H4 (cell line): ENCODE measurements at regions not wholly inside any gene's neighbourhood (a gene's known extent, or its start where the extent isn't known, plus 50 kb on each side); places are given as distances from the start of the nearest gene placed in this dataset.
"Not testable (repeated sequence)": the region's sequence is repeated elsewhere in the genome, so short reads cannot be mapped to it uniquely, and the experiment has no call there.

ENCODE experiments used
- DNase-seq: peaks from one replicate; pipeline ENCODE4 v3.0.0-alpha.2; 2015; ENCODE audit warnings: low spot score

DNA sequence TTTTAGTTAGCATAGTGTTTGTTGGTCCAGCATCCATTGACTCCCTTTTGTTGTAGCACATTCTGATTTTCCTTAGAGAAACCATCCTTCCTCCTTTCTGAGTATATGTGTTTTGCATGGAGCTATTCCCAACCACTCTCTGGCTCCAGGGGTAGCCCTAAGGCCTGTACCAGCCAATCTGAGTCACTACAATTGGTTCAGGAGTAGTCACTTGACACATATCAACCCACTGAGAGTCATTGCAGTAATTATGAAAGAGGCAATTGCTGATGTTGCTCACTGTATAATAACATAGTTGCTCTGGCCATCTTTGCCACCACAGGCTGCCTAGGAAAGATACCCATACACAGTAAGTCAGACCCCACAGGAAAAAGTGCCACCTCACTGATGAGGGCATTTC, 71.2 kb upstream of the GRID2 start:
- no peak for DNase-seq

DNA sequence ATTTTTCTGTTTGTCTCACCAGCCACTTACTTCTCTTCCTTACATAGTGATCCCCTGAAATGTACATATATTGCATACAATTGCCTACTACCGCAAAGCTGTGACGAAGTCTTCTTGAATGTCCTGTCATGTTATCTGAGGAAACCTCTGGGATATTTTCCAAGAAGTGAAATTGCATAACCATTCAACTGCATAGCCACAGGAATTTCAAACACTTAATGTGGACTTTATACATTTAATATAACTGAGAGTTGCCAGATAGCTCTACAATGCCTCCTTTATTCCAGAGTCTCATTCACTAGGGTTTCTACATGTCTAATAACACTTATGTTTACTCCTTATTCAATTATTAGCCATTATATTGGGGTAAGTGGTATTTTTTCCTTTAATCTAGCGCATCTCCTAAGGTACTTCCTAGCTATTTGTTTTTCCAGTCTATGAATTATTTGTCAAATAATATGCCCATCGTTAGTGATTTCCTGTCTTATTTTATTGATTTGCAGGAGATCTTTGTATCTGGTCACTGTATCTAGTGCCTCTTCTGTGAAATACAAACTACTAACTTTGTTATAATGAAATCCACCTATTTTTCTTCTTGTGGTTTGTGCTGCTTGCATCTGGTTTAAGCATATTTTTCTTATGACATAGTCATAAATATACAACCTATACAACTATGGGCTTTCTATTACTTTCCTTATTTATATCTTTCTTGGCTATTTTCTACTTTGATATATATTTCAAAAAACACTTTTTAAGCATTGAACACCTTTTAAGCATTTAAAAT, 69.2 kb upstream of the GRID2 start:
- peak; percentile 93 for DNase-seq

DNA sequence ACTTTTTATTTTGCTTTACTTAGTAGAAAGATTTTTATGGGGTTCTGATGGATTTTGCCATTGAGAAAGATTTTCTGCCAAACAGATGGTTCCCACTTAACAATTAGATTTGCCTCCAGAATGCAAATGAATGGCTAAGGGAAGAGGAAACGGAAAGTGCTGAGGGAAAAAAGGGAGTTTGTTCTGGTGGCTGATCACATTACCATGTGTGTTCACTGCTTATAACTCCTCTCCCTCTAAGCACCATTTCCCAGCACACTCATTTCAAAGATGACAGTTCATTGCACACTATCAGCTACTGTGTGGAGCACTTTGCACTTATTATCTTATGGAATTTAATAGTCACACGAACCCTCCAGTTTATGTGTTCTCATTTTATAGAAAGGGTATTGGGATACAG, 68.0 kb upstream of the GRID2 start:
- peak; percentile 14 for DNase-seq

DNA sequence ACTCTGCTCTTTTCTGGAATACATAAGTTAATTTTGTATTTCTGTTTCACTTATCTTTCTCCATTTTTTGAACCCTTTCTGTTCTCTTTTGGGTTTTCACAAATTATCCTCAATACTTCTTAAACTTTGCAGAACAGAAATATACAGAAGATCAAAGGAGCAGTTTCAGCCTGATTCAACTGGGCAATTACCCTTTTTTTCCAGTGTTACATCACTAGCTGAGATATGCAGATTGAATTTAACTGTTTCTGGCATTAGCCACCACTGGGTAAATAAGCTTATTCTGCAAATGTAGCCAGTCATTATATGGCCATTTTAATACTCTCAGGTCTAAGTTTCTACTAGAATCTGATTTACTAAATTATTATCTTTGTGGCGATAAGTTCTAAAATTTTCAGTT, 66.9 kb upstream of the GRID2 start:
- peak; percentile 43 for DNase-seq

DNA sequence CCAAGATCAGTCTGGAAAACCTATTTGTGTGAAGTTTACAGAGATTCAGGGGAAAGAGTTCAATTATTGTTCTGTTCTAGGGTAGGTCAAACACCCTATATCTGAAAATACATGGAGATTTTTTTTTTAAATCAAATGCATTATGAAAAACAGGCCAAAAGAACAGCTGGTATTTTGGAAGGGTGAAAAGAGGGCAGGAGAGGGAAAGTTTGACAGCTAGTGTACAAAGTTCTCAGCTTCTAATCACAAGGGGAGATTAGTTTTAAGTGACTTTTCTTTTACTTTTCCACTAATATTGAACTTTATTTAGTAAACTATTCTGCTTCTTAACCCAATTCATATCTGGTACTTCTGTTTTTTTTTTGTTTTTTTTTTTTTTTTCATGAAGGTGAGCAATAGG, 66.2 kb upstream of the GRID2 start:
- DNase-seq = no peak

DNA sequence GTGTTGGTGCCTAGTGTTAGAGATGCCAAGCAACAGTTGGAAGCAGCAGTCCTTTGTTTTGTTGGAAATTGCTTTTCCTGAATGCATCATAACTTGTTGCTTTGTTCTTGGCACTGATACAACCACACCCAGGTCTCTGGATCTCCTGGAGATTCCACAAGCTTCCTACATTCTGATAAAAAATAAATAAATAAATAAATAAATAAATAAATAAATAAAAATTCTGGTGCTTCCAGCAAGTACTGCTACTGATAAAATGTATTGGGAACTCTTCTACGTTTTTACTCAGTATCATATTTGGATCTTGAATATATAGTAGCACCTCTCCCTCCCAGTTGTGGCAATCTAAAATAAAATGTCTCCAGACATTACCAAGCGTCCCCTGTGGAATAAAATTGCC, 62.7 kb upstream of the GRID2 start:
- DNase-seq = no peak

DNA sequence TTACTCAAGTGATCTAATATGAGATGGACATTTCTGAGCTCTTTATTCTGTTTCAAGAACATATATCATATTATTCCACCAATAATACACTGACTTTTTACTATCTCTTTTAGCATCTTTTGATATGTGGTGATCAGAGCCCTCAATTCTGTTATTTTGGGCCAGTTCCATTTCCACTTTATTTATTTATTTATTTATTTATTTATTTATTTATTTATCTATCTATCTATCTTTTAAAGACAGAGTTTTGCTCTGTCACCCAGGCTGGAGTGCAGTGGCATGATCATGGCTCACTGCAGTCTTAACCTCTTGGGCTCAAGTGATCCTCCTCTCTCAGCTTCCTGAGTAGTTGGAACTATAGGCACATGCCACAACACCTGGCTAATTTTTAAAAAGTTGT, 57.4 kb upstream of the GRID2 start:
- DNase-seq = no peak

DNA sequence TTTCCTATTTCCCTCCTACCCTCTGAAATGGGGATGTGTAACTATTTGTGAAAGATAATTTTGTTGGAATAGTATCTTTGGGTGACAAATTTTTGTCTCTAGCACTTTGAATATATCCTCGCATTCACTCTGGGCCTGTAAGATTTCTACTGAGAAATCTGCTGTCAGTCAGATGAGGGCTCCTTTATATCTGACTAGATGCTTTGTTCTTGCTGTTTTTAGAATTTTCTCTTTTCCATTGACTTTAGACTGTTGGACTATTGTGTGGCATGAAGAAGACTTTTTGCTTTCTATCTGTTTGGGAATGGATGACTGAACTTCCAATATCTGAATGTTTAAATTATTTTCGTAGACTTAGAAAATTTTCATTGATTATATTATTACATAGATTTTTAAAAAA, 54.2 kb upstream of the GRID2 start:
- no peak for DNase-seq

DNA sequence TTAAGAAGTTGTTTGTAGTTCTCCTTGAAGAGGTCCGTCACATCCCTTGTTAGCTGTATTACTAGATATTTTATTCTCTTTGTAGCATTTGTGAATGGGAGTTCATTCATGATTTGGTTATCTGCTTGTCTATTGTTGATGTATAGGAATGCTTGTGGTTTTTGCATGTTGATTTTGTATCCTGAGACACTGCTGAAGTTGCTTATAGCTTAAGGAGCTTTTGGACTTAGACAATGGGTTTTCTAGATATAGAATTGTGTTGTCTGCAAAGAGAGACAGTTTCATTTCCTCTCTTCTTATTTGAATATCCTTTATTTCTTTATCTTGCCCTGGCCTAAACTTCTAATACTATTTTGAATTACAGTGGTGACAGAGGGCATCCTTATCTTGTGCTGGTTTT, 52.1 kb upstream of the GRID2 start:
- DNase-seq = no peak

DNA sequence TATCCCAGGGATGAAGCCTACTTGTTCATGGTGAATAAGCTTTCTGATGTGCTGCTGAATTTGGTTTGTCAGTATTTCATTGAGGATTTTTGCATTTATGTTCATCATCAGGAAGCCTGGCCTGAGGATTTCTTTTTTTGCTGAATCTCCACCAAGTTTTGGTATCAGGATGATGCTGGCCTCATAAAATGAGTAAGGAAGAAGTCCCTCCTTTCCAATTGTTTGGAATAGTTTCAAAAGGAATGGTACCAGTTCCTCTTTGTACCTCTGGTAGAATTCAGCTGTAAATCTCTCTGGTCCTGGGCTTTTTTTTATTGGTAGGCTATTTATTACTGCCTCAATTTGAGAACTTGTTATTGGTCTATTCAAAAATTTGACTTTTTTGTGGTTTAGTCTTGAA, 51.4 kb upstream of the GRID2 start:
- not testable (repeated sequence) for DNase-seq

DNA sequence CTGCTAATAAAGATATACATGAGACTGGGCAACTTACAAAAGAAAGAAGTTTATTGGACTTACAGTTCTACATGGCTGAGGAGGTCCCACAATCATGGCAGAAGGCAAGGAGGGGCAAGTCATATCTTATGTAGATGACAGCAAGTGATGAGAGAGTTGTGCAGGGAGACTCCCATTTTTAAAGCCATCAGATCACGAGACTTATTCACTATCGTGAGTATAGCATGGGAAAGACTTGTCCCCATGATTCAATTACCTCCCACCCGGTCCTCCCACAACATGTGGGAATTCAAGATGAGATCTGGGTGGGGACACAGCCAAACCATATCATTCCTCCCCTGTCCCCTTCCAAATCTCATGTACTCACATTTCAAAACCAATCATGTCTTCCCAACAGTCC, 50.9 kb upstream of the GRID2 start:
- no peak for DNase-seq

DNA sequence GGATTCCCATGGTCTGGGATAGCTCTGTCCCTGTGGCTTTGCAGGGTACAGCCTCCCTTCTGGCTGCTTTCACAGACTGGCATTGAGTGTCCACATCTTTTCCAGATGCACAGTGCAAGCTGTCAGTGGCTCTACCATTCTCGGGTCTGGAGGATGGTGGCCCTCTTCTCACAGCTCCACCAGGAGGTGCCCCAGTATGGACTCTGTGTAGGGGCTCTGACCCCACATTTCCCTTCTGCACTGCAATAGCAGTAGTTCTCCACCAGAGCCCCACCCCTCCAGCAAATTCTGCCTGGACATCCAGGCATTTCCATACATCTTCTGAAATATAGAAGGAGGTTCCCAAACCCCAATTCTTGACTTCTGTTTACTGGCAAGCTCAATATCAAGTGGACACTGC, 50.2 kb upstream of the GRID2 start:
- no peak for DNase-seq
